ENCODE measurements at regions not wholly inside any gene's neighbourhood (a gene's known extent, or its start where the extent isn't known, plus 50 kb on each side); places are given as distances from the start of the nearest gene placed in this dataset.

DNA sequence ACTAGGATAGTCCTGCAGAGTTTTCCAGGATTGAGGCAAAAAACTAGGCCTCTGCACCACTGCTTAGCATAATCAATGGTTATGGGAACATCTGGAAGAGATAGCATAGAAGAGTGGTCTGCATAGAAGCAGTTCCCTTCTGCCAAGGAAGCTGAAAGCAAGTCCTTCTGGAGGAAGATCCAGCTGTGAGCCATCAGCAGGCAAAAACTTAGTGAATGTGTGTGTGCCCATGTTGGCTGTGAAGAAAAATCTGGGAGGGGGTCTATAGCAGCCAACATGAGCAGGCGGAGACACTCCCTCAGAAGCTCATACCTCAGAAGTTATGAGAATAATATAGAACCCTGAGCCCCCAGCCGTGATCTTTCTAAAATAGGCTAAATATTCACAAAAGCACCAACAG, 228.1 kb upstream of the STEAP1 start:
- no peak for DNase-seq (ENCODE audit: low read depth)

DNA sequence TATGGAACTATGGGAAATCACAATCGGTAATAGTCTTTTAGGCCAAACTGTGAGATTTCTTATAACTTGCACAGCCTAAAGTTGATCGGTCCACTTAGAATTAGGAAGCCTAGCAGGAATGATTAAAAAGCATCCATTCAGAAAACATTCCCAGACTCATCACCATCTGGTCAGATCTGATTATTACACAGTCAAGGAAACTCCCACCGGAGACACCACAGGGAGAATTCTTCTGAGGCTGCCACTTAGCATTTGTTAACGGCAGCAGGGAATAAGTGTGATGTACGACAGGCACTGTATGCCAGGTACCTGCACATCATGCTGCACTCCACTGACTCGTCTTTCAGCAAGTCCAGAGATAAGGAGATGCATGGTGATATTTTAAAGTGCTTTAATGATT, 227.6 kb upstream of the STEAP1 start:
- no peak for DNase-seq (ENCODE audit: low read depth)

DNA sequence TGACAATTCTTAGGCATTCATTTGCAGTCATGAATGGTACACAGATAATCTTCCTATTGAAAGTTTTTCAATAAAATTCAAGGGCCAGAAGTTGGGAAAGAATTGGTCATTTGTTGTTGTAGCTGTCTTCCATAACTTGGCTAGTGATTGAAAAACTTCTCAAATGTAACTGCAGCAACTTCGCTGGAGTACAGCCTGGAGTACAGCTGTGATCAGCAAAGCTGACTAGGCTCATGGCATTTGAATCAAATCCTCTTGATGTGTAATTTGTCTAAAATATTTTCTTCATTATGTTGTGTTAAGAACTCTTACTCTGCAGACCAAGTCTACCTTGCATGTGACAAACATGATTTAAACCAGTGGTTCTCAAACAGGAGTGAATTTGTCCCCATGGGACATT, 226.5 kb upstream of the STEAP1 start:
- DNase-seq (ENCODE audit: low read depth) = no peak

DNA sequence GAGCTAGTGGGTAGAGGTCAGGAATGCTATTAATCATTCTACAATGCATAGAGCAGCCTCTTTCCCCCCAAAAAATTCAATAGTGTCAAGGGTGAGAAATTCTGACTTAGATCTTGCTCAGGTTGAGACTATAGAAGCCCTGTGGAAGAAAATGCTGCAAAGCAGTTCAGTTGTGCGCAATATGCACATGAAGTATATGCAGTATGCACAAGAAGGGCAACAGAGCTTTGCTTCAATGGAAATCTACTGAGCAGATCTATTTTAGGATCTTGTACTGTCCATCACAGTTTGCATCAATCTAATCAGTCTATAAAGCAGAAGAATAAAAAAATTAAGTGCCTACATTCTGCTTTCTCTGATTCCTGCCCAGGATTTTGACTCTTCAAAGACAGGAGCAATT, 225.8 kb upstream of the STEAP1 start:
- DNase-seq (ENCODE audit: low read depth) = no peak

DNA sequence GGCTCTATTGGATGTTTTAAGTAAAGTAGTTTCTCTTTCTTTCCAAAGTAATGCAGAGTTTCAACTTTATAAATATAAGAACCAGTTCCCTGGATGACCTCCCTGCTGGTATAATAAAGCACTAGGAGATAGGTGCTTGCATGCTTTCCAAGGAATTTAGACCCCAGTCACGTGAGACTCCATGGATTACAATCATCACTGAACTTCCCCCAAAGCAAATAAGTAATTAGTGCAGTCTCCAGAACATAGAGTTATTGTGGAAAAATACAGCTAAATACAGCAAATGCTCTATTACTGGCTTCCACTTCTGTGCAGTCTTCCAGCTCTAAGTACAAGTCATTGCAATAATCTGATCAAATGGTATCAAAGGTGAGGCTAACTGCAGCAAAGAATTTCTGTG, 220.2 kb upstream of the STEAP1 start:
- no peak for DNase-seq (ENCODE audit: low read depth)

DNA sequence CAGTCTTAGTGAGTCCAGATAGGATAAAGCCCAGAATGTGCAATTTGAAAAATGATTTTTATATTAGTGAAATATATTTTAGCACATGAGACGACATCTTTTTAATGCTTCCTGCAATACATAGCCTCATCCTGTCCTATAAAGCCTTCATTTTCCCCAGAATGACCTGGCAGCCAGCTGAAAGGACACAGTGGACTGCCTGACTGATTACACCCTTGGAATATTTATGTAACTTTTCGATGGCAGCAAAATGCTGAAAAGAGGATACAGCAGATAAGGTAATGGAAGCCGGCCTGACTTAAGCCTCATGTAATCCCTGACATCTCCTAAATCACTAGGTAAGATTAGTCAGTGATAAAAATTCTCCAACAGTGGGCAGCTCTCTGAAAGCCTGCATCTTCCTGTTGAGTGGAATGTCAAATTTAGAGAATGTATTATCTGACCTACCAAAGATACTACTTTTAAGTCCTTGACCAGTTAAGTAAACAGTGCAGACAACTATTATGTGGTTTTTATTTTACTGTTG, 210.7 kb upstream of the STEAP1 start:
- DNase-seq (ENCODE audit: low read depth) = no peak

DNA sequence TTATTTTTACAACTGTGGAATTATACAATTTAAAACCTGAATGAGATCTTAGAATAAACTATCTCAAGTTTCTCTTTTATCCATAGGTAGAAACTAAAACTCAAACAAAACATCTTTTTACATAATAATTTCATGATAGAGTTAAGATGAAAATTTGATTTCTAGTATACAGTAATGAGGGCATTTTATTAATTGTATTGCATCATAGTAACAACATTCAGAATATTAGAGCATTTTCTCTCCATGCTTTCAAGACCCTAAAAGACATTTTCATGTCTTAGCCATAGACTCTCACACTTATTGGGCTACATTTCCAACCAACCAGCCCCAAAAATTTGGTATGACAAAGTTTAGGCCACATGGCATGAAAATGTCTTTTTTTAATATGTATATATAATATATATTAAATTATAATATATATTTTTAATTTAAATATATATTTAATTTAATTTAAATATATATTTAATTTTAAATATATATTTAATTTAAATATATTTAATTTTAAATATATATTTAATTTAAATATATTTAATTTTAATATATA, 195.7 kb upstream of the STEAP1 start:
- DNase-seq (ENCODE audit: low read depth) = no peak

DNA sequence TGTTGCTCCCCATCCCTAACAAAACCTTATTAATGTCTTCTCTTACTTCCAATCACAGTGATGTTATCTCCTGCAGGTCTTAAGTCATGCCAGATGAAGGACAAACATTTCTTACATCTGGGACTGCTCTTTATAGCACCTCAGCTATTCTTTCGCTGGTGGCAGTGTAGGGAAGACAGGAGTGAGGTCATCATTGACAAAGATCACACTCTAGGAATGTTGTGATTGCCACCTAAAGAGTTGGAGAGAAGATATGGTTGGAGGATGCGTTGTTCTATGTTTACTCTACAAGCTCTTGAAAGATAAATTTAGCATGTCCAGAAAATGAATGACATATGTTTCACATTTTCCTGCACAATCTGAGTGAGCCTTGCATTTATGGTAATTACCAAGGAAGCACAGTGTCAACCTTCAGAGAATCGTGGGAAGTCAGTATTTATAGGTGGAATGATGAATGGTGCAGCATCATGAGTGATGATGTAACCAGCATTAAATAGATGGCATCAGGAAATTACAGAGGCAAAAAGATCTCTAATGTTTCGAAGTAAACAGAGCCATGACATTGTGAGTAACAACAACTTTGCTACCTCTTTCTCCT, 188.1 kb upstream of the STEAP1 start:
- no peak for DNase-seq (ENCODE audit: low read depth)

DNA sequence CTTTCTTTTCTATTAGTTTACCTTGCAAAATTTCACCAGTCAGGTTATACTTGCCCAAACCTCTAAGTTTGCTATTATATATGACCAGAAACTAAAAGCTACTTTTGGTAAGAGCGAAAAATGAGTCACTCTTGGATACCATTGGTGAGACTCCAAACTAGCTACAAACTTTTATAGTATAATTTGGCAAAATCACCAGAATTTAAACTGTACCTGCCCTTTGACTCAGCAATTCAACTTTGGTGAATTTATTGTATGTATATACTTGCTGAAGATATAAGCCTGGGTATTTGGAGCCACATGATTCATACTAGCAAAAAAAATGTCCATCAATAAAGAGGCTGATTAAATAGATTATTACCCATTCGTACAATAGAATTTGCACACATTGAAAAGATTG, 178.7 kb upstream of the STEAP1 start:
- no peak for DNase-seq (ENCODE audit: low read depth)

DNA sequence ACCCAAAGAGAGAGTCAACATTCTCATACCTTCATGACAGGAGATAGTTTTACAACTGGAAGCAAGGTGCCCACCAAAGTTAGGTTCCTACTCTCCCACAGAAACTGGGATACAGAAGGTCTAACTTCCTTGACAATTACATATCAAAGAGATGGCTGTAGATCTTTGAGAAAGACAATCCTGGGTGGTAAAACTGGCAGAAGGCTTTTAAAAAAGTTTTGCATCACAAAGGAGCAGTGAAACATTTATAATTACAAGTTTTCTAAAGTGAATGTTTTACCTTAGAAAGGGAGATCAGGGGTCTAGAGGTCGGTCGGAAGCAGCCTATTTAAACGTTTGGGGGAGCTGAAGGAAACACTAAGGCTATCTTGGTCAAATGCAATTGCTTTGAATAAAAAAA, 166.6 kb upstream of the STEAP1 start:
- DNase-seq (ENCODE audit: low read depth) = no peak

DNA sequence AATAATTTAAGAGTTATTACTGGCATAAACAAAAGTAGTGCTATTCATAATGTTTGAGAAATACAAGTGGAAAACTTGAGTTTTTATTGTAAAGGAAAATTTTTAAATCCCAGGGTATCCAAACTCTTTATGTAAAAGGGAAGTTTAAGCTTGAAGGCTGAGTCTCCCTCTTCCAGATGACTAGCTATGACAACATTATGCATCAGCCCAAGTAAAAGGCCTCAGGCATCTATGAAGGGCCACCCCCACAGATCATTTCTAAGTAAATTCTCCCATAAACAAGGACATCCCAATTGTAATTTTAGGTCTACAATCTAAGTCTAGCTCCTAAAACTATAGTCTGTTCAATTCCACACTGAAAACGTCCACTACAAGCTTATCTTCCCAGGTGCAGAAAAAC, 166.2 kb upstream of the STEAP1 start:
- no peak for DNase-seq (ENCODE audit: low read depth)

DNA sequence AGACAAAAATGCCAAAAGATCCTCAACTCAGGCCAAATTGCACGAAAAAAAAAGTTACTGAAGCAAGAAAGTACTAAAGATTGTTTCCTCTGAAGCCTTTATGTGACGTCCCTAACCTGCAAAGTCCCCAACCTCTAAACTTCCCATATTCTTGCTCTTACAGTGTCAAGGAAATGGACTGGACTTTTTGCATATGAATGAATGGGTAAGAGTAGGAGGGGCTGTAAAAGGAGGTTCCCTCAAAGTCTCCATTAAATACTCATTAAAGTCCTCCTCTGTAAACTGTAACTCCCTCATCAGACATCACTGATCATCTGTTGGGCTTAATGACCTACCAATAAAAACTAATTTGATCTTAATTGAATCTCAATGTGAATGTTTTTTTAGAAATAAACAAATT, 164.8 kb upstream of the STEAP1 start:
- no peak for DNase-seq (ENCODE audit: low read depth)

DNA sequence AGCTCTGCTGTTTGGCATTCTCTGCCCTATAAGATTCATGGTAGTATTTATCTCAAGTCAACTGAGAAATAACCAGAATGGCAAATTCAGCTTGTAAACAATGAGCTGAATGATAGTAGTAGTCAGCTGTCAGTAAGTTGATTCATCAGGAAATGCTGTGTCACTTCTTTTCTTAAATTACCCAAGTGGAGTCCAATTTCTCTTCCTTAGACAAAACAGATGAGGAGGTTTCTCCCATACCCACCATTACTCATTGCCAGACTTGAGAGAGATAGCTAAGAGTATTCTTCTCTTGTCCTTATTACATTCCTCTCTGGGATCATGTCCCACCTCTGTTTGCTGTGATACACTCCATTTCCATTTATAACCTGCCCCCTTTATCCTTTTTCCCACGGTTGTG, 159.8 kb upstream of the STEAP1 start:
- no peak for DNase-seq (ENCODE audit: low read depth)

DNA sequence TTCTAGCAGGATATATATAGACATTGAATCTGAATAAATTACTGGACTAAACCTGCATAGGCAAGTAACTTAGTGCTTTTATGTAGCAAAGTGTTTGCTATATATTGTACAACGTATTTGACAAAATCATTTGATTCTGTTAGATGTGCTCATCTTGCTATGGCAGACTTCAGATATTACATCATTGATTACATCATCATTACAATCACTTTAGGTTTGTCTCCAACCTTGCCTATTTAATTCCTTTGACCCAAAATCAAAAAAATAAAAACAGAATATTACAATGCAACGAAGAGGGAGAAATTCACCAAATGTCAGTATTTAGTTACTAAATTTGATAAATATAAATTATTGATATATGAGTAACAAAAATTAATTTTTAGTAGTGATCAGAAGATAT, 155.7 kb upstream of the STEAP1 start:
- DNase-seq (ENCODE audit: low read depth) = no peak

DNA sequence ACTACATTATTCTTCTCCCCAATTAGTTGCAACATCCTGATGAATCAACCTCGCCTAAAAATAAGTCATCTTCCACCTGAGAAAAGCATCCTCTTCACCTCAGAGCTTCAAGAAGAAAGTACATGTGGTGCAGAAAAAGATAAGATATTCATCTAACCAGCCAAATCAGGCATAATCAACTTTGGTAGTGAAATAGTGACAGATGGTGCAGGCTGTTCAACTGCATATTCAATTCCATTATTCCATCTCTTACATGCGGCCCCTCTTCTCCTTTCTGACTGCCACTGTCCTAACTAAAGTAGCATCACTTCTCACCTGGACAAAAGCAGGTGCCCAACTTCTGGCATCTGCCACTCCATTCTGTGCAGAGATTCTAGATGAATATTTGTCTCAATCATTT, 148.4 kb upstream of the STEAP1 start:
- DNase-seq (ENCODE audit: low read depth) = no peak

DNA sequence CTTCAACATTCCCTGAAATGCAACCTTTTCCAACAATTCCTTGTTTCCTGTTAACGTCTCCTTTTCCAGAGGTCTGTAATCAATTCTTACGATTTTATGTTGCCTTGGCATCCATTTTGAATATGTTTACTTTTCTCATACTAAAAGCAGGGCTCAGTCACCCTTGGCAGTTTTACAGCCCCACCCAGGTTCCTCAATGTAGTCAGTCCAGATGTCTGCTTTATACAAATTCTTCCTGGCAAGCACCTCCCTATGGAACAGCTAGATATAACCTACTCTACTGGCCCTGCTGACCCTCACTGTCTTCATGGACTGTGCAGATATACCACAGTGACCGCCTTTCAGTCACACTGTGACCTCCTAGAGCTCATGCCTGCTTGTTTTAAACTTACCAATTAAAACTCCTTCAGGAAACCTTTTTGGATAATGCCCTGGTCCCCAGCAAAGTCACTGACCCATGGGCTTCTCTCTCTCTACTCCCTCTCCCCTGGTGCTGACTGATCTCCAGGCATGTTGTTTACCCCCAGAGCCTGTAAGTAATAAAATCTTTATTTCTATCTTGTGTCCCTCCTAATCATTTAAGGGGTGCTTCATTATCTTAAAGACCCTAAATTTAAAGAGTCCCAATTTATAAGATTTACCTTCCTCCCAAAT, 147.1 kb upstream of the STEAP1 start:
- no peak for DNase-seq (ENCODE audit: low read depth)

DNA sequence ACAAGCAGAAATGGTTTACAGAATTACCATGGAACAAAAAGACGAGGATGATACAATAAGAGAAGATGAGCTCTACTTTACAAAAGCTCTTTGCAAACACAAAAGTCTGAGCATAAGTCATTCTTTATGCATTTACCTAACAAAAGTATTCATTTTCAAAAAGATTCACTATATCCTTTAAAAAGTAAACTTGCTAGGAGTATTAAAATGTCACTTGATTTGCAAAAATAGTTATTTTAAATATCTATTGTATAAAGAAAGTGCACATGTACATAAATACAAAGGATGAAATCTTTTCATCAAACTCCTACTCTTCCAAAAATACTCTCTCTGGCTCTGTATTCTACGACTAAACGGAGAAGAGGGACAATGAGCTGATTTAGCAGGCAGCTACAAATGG, 146.4 kb upstream of the STEAP1 start:
- DNase-seq (ENCODE audit: low read depth) = no peak

DNA sequence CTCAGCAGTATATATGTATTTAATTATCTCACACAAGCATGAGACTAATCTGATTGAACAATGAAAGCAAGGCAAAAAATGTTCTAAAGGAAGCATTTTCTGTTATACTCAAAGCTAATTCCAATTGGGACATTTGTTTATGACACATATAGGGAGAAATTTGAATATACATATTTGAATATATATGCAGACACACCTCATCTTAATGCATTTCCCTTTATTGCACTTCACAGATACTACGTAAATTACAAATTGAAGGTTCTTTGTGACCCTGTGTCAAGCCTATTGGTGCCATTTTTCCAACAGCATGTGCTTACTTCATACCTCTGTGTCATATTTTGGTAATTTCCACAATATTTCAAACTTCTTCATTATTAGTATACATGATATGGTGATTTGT, 132.1 kb upstream of the STEAP1 start:
- no peak for DNase-seq (ENCODE audit: low read depth)

DNA sequence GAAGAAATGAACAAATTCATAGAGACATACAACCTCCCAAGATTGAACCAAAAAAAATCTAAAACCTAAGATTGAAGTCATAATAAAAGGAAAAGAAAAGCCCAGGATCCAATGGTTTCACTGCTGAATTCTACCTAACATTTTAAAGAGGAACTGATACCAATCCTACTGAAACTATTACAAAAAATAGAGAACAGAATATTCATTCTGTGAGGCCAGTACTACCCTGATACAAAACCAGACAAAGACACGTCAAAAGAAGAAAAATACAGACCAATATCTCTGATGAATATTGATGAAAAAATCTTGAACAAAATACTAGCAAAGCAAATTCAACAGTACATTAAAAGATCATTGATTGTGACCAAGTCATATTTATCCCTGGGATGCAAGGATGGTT, 128.5 kb upstream of the STEAP1 start:
- DNase-seq (ENCODE audit: low read depth) = no peak

DNA sequence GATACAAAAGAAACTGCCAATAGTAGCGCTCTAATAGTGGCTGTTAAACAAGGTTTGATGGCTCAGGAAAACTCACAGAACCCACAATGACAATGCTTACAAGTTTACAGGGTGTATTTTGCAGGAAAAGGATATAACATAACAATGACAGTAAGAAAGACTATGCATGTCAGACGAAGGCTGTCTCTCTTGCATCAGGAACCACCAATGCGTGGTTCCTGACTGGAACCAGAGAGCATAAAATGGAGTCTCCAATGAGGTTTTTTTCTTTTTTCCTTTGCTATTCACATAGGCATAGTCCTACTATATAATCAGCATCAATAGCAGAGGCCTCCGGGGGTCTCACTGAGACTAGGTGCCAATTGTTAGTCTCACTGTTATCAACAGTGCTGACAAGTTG, 120.4 kb upstream of the STEAP1 start:
- no peak for DNase-seq (ENCODE audit: low read depth)

DNA sequence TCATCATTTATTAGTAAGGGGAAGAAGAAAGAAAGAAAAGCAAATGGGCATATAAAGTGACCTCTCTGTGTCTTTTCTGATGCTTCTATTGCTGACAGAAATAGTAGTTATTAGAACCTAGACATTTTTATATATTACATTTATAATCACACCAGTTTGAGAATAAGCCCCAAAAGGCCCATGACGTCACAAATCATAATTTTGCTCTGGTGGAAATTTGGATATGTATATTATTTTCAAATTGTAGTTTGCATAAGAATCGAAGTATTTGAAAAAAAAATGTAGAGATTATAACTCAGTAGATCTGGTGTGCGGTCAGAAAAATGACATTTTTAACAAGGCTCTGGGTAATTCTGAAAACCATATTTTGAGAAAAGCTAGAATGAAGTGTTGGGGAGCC, 101.2 kb upstream of the STEAP1 start:
- no peak for DNase-seq (ENCODE audit: low read depth)

DNA sequence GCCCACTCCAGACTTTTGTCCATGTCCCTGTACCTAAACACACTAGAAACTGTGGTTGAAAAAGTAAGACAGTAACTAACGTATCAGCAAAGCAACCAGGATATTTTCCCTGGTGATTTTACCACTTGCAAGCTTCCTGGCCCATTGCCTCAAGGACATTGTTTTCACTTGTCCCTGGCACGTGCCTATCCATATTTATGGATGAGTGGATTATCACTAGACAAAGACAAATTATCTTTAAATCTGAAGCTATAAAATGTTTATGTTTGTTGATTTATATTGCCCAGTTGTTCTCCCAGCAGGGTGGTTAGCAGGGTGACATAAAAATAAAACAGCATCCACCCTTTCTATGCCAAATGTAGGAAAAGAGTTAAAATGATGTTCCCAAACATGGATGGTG, 93.2 kb upstream of the STEAP1 start:
- no peak for DNase-seq (ENCODE audit: low read depth)

DNA sequence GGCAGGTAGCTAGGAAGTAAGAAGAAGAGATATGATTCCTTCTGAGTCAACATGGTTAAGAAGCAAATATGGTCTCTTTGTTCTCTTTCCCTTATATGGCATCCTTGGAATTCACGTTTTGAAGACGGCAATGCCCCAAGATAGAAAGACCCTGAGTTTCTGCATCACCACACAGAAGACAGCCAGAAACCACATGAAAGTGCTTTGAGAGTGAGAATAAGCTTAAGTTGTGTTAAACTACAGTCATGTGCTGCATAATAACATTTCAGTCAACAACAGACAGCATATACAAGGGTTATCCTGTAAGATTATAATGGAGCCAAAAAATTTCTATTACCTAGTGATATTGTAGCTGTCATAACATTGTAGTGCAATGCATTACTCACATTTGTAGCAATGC, 89.9 kb upstream of the STEAP1 start:
- DNase-seq (ENCODE audit: low read depth) = no peak

DNA sequence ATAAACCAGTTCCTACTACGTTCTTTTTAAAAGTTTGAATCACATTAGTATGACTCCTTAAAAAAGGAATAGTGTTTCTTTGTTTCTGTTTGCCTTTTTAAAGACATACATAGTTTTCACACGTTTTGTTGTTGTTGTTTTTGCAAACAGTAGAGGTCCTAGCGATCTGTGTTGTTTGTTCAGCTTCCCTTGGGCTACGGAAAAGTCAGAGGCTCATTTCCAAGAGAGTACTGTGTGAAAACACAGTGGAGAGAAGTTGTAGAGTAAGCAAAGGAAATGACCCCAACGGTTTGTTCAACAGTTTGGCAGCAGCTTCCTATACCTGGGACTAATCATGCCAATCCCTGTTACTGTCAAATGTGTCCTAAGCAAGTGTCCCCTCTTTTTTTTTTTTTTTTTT, 87.1 kb upstream of the STEAP1 start:
- DNase-seq (ENCODE audit: low read depth) = no peak
